Glutamatergic neuron (in vitro differentiated cells): ENCODE measurements at regions not wholly inside any gene's neighbourhood (a gene's known extent, or its start where the extent isn't known, plus 50 kb on each side); places are given as distances from the start of the nearest gene placed in this dataset.

Experiments
- DNase-seq: peaks from one replicate; pipeline ENCODE4 v3.0.0; 2022
- H3K27ac Mint-ChIP-seq: one replicate; pipeline ENCODE4 v1.8.0; 2020; ENCODE audit warnings: mild to moderate bottlenecking, mixed read lengths, inconsistent platforms; ENCODE audit not compliant: unreplicated experiment
- H3K27me3 Mint-ChIP-seq: one replicate; pipeline ENCODE4 v1.8.0; 2020; ENCODE audit warnings: mild to moderate bottlenecking, moderate library complexity, mixed read lengths, inconsistent platforms; ENCODE audit not compliant: unreplicated experiment
- H3K36me3 Mint-ChIP-seq: one replicate; pipeline ENCODE4 v1.8.0; 2020; ENCODE audit warnings: mild to moderate bottlenecking, mixed read lengths, inconsistent platforms; ENCODE audit not compliant: unreplicated experiment
- H3K4me1 Mint-ChIP-seq: one replicate; pipeline ENCODE4 v1.8.0; 2020; ENCODE audit warnings: mild to moderate bottlenecking, low read depth, mixed read lengths, inconsistent platforms; ENCODE audit not compliant: unreplicated experiment
- H3K4me3 Mint-ChIP-seq: one replicate; pipeline ENCODE4 v1.8.0; 2020; ENCODE audit warnings: mild to moderate bottlenecking, mixed read lengths, inconsistent platforms; ENCODE audit not compliant: unreplicated experiment
- H3K9me3 Mint-ChIP-seq: one replicate; pipeline ENCODE4 v1.8.0; 2020; ENCODE audit warnings: mild to moderate bottlenecking, moderate library complexity, mixed read lengths, inconsistent platforms; ENCODE audit not compliant: unreplicated experiment
- TF ChIP-seq, protein P1 (sequence below): fragments of 200-600 bp; sonication (generic); IDR thresholded peaks from one replicate; pipeline ENCODE4 v1.5.0; 2021; ENCODE audit not compliant: partially characterized antibody, unreplicated experiment

GRCh38 chr14:83958359-83958758 lies 1571.6 kb upstream of the FLRT2 start:
- TF ChIP-seq, protein P1, sequence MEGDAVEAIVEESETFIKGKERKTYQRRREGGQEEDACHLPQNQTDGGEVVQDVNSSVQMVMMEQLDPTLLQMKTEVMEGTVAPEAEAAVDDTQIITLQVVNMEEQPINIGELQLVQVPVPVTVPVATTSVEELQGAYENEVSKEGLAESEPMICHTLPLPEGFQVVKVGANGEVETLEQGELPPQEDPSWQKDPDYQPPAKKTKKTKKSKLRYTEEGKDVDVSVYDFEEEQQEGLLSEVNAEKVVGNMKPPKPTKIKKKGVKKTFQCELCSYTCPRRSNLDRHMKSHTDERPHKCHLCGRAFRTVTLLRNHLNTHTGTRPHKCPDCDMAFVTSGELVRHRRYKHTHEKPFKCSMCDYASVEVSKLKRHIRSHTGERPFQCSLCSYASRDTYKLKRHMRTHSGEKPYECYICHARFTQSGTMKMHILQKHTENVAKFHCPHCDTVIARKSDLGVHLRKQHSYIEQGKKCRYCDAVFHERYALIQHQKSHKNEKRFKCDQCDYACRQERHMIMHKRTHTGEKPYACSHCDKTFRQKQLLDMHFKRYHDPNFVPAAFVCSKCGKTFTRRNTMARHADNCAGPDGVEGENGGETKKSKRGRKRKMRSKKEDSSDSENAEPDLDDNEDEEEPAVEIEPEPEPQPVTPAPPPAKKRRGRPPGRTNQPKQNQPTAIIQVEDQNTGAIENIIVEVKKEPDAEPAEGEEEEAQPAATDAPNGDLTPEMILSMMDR, result no peak

DNA sequence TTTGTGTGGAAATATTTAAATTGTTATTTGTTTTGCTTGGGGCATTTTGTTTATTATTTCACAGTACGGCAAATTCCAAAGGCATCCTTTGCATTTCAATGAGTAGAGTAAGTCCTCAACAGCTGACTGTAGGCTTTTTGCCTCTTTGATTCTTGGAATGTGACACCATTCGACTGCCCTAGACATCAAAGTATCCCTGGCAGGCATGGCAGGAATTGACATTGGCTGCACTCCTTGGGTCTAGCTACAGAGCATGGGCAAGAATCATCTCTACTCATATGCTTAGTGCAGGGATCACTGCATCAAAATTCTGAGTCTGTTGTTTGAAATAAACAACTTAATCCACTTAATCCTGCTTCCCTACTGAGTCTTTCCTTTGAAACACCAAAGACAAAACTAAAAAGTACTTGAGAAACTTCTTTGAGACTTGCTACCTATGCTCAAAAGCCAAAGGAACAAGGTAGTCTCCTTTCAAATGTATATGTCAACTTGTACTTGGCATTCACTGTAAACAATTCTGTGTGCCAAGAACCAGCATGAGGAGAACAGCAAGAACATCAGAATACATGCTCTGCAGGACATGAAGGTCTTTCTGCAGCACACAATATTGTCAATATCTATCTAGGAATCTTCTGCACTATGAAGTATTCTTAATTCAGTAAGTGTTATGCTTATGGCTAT lies 1569.0 kb upstream of the FLRT2 start:
- TF ChIP-seq, protein P1, result no peak
- Mint-ChIP-seq H3K9me3 (no peaks in the 10 kb centered on the region), H3K4me1 (no peaks in the 10 kb centered on the region), H3K36me3 (no peaks in the 10 kb centered on the region), H3K4me3 (no peak overlapping the region), H3K27ac (no peak overlapping the region), H3K27me3 (peaks cover 2% of the 10 kb centered on the region)
- no peak for DNase-seq

More at GRCh38 chr14:83958359-83958758, 1571.6 kb upstream of the FLRT2 start:
- H3K9me3 Mint-ChIP-seq, result no peaks in the 10 kb centered on the region
- H3K4me3 Mint-ChIP-seq, result no peak overlapping the region
- no peak overlapping the region for H3K27ac Mint-ChIP-seq
- H3K27me3 Mint-ChIP-seq, result no peaks in the 10 kb centered on the region
- no peak for DNase-seq
- no peaks in the 10 kb centered on the region for H3K4me1 Mint-ChIP-seq
- H3K36me3 Mint-ChIP-seq, result no peaks in the 10 kb centered on the region

DNA sequence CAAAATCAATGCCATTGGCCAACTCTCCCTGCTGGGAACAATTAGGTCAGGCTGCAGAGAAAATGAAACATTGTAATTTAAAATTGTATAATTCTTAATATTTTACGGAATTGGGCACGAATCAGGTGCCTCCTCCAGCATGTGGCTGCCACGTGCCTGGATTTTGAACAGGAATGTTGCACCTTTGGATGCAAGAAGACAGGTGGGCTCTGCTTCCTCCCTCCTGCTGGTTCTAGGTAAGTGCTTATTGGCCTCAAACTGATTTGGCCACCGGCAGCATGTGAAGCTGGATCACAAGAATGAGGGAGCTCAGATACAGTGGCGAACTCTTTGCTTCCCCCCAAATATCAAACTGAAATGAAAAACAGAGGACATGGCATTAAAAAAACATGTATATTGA lies 1559.9 kb upstream of the FLRT2 start:
- TF ChIP-seq, protein P1, result no peak
- no peaks in the 10 kb centered on the region for H3K36me3 Mint-ChIP-seq
- H3K4me3 Mint-ChIP-seq, result no peak overlapping the region
- H3K9me3 Mint-ChIP-seq, result peaks cover 2% of the 10 kb centered on the region
- DNase-seq, result no peak
- H3K27ac Mint-ChIP-seq, result no peak overlapping the region
- H3K4me1 Mint-ChIP-seq, result peaks cover 7% of the 10 kb centered on the region
- peaks cover 2% of the 10 kb centered on the region for H3K27me3 Mint-ChIP-seq

DNA sequence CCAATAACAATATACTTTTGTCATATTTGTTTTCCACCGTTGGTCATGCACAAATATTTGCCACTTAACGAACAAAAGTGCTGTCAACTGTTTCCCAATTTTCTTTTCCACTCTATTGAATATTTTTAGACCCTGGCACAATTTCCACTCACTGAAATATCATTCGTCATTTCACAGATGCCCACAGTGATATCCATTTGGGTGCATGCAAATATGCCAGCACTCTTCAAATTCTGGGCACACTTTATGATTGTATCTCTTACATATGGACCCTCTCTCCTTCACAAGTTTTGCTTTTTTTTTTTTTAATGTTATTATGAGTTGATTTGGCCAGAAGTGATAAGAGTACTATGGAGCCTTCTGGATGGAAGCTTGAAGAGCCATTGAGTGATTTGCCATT lies 1557.3 kb upstream of the FLRT2 start:
- no peak overlapping the region for H3K4me3 Mint-ChIP-seq
- peaks cover 2% of the 10 kb centered on the region for H3K27me3 Mint-ChIP-seq
- DNase-seq, result no peak
- TF ChIP-seq, protein P1, result no peak
- no peaks in the 10 kb centered on the region for H3K36me3 Mint-ChIP-seq
- peaks cover 7% of the 10 kb centered on the region for H3K4me1 Mint-ChIP-seq
- H3K9me3 Mint-ChIP-seq, result peaks cover 2% of the 10 kb centered on the region
- H3K27ac Mint-ChIP-seq, result no peak overlapping the region

DNA sequence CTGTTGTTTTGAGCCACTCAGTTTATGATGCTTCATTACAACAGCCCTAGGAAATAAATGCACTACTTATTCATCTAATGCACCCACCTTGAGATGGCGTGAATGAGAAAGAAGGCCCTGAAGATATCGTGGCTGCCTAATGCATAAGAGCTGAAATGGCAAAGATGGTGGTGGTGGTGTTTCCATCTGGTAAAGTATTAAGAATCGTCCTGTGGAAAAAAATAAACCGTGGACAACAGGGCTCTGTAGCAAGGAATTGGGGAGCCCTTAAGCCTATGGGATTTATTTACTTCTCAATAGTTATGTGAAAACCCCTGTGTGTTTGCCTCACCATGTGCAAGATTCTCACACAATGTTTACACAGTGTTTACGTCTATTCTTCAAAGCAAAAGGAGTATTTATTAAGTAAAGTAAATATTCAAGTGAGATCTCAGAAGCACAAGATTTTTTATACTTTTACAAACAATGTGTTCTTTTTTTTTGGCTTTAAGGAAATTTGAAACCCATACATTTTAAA lies 1555.2 kb upstream of the FLRT2 start:
- H3K9me3 Mint-ChIP-seq, result no peaks in the 10 kb centered on the region
- TF ChIP-seq, protein P1, result no peak
- H3K4me3 Mint-ChIP-seq, result no peak overlapping the region
- peaks cover 2% of the 10 kb centered on the region for H3K27me3 Mint-ChIP-seq
- DNase-seq, result no peak
- no peaks in the 10 kb centered on the region for H3K36me3 Mint-ChIP-seq
- no peak overlapping the region for H3K27ac Mint-ChIP-seq
- H3K4me1 Mint-ChIP-seq, result peaks cover 1% of the 10 kb centered on the region
